ENCODE measurements at regions not wholly inside any gene's neighbourhood (a gene's known extent, or its start where the extent isn't known, plus 50 kb on each side); places are given as distances from the start of the nearest gene placed in this dataset.

GRCh38 chr7:45343746-45344145 is 186.2 kb downstream of the RAMP3 start:
- no peak overlapping the region for H2BK20ac ChIP-seq (ENCODE audit: low read depth, low read length, poor library complexity, severe bottlenecking)
- Mint-ChIP-seq H3K36me3 (ENCODE audit: insufficient read depth in 1 of 3, low read depth in 3 of 3) (no peaks in the 10 kb centered on the region; a peak in 1 of 7 replicates), H3K27ac (no peak overlapping the region), H3K4me3 (no peak overlapping the region), H3K4me1 (peaks cover 5 to 9% of the 10 kb centered on the region in 2 experiments; a peak in 3 of 4 replicates), H3K27me3 (ENCODE audit: low read depth) (peaks cover 2% of the 10 kb centered on the region; the same call in 1 of the 2 replicates), H3K9me3 (no peaks in the 10 kb centered on the region)
- no peak overlapping the region for H2BK120ac ChIP-seq (ENCODE audit: low read depth, low read length, poor library complexity, severe bottlenecking)
- H3K9ac ChIP-seq (ENCODE audit: extremely low read depth, insufficient read length, low read length): no peak overlapping the region
- no peak overlapping the region for H4K5ac ChIP-seq (ENCODE audit: insufficient read length, low read depth, low read length)
- H3K4me1 ChIP-seq (ENCODE audit: insufficient read depth, low read length): no peaks in the 10 kb centered on the region
- no peak overlapping the region for H4K91ac ChIP-seq (ENCODE audit: insufficient read length, low read depth, low read length)
- no peaks in the 10 kb centered on the region for H3K79me2 ChIP-seq (ENCODE audit: insufficient read depth, low read length)
- H3K23me2 ChIP-seq (ENCODE audit: insufficient read length, low read depth, low read length, poor library complexity, severe bottlenecking): no peaks in the 10 kb centered on the region
- no peak overlapping the region for H3K4me2 ChIP-seq (ENCODE audit: insufficient read depth, insufficient read length, low read length)
- TF ChIP-seq CTCF (conservative IDR thresholded peaks at IDR 0.05): no peak
- no peak overlapping the region for H4K8ac ChIP-seq (replicated peaks; ENCODE audit: insufficient read length, low read depth, low read length)
- H4K20me1 ChIP-seq (ENCODE audit: control insufficient read depth, insufficient read depth, insufficient read length): no peaks in the 10 kb centered on the region
- H2BK5ac ChIP-seq (ENCODE audit: insufficient read length, low read length): no peak overlapping the region
- H3K27me3 ChIP-seq (ENCODE audit: insufficient read depth, low read length): no peaks in the 10 kb centered on the region
- no peak overlapping the region for H2AK5ac ChIP-seq (ENCODE audit: insufficient read length, low read length)
- H2AFZ ChIP-seq (ENCODE audit: low read length): no peak overlapping the region
- H3K79me1 ChIP-seq (ENCODE audit: insufficient read depth, low read depth, low read length, poor library complexity, severe bottlenecking): no peaks in the 10 kb centered on the region
- no peak overlapping the region for H3K27ac ChIP-seq (ENCODE audit: insufficient read length, low read depth, low read length)
- DNase-seq: no peak
- WGBS (ENCODE audit: extremely low coverage, insufficient read length, low lambda C conversion rate): no CpG with 5 or more reads among the region's 6 CpGs
- no peak overlapping the region for H3K4ac ChIP-seq (ENCODE audit: low read depth, low read length)
- no peak overlapping the region for H3K56ac ChIP-seq (ENCODE audit: insufficient read length, low read depth, low read length)
- no peak overlapping the region for H3T11ph ChIP-seq (ENCODE audit: low read length)
- H3K18ac ChIP-seq (ENCODE audit: insufficient read length, low read depth, low read length): no peak overlapping the region
- no peak overlapping the region for H3K14ac ChIP-seq (ENCODE audit: insufficient read depth, low read length)
- H2BK15ac ChIP-seq (ENCODE audit: low read depth, low read length): no peak overlapping the region
- H2BK12ac ChIP-seq (ENCODE audit: insufficient read length, low read depth, low read length): no peak overlapping the region
- no peaks in the 10 kb centered on the region for H3K9me3 ChIP-seq (ENCODE audit: control insufficient read depth, low read depth, low read length)
- H3K23ac ChIP-seq (ENCODE audit: insufficient read length, low read depth, low read length): no peak overlapping the region
